Stomach (tissue), 8 donors: ENCODE measurements at regions not wholly inside any gene's neighbourhood (a gene's known extent, or its start where the extent isn't known, plus 50 kb on each side); places are given as distances from the start of the nearest gene placed in this dataset.

Experiments
- DNase-seq, 2 donors: peaks; one replicate each; pipeline versions ENCODE4 v3.0.0 to v3.0.0-alpha.2; 2013 to 2019
- H3K27ac ChIP-seq, 5 donors: fragments of 200-600 bp in 4 of 5; sonication (generic) in 4 of 5; one replicate each; pipeline ENCODE4 v1.5.1; 2013 to 2019; ENCODE audit warnings: mild to moderate bottlenecking in 1 of 5, moderate library complexity in 1 of 5
- H3K27me3 ChIP-seq, 3 donors: fragments of 200-600 bp; sonication (generic); one replicate each; pipeline ENCODE4 v1.5.1; 2017 to 2019; ENCODE audit warnings: mixed run types in 1 of 3
- H3K36me3 ChIP-seq, 4 donors: fragments of 200-600 bp; sonication (generic); 1 replicate in 3 of 4; 2 replicates in 1 of 4; pipeline ENCODE4 v1.5.1; 2016 to 2019
- H3K4me1 ChIP-seq, 4 donors: fragments of 200-600 bp; sonication (generic); one replicate each; pipeline ENCODE4 v1.5.1; 2016 to 2019
- H3K4me3 ChIP-seq, 4 donors: fragments of 200-600 bp; sonication (generic) in 3 of 4; one replicate each; pipeline ENCODE4 v1.5.1; 2016 to 2019; ENCODE audit warnings: mild to moderate bottlenecking in 1 of 4
- H3K9me3 ChIP-seq, 4 donors: fragments of 200-600 bp; sonication (generic); one replicate each; pipeline ENCODE4 v1.5.1; 2016 to 2019
- EP300 ChIP-seq: sonication (generic); formaldehyde crosslinking; IDR thresholded peaks from one replicate; pipeline ENCODE4 v1.6.1; 2017; ENCODE audit warnings: antibody characterized with exemption
- POLR2A ChIP-seq, 4 donors: fragments of 450-650 bp; IDR thresholded peaks; one replicate each; pipeline ENCODE4 v1.6.1; 2016; ENCODE audit warnings: antibody characterized with exemption in 4 of 4, control low read depth in 2 of 4, mild to moderate bottlenecking in 1 of 4, moderate library complexity in 1 of 4
- POLR2AphosphoS5 ChIP-seq, 3 donors: sonication (generic); formaldehyde crosslinking; IDR thresholded peaks; one replicate each; pipeline ENCODE4 v1.6.1; 2016; ENCODE audit warnings: antibody characterized with exemption in 3 of 3
- WGBS, 5 donors: extraction: QIAGEN DNeasy Blood & Tissue Kit in 3 of 5; methylation state at CpG; one replicate each; pipeline versions ENCODE4 v1.1.5 to v1.1.7; 2013 to 2018; 5-methylcytosine and 5-hydroxymethylcytosine counted together
- intact Hi-C: fragments of 100-400 bp; cut with DNase I; formaldehyde crosslinking; loops from one replicate; pipeline ENCODE4 v1.15.1; 2023; ENCODE audit warnings: low total_unique reads
- TF ChIP-seq, protein P1 (sequence below), 7 experiments: fragments of 450-650 bp in 4 of 7; fragments of 200-600 bp in 3 of 7; sonication (generic) in 3 of 7; IDR thresholded peaks; one replicate each; pipeline ENCODE4 v1.5.1; 2016 to 2019; ENCODE audit warnings: antibody characterized with exemption in 7 of 7, control low read depth in 2 of 7, mild to moderate bottlenecking in 1 of 7
- donor health status: healthy with polysubstance abuse.
- donor health status: Bipolar disorder and iron deficiency.
- donor health status: healthy.

DNA sequence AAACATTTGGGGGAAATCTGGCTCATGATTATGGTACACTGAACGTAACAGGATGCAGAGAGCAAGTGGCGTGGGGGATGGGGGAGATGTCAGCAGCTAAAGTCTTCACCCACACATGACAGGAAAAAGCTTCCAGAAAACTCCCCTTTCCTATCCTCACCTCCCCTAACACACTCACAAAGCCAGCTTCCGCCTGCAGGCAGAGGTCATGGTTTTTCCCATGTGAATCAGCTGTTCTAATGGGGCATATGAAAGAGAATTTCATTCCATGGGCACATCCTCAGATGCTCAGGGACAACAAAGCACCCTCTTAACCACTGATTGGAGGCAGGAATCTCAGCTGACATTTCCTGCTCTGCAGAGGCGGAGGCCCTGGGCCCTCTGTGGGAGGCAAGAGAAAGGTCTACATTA, 129.1 kb downstream of the TSN start:
- Histone ChIP-seq H3K27me3 (no peaks in the 10 kb centered on the region), H3K4me1 (no peaks in the 10 kb centered on the region), H3K27ac (no peak overlapping the region), H3K4me3 (no peak overlapping the region), H3K36me3 (no peaks in the 10 kb centered on the region), H3K9me3 (no peaks in the 10 kb centered on the region)
- TF ChIP-seq EP300 (no peak), POLR2A (IDR thresholded peaks at IDR 0.05) (no peak), POLR2AphosphoS5 (IDR thresholded peaks at IDR 0.05) (no peak)
- TF ChIP-seq, protein P1, sequence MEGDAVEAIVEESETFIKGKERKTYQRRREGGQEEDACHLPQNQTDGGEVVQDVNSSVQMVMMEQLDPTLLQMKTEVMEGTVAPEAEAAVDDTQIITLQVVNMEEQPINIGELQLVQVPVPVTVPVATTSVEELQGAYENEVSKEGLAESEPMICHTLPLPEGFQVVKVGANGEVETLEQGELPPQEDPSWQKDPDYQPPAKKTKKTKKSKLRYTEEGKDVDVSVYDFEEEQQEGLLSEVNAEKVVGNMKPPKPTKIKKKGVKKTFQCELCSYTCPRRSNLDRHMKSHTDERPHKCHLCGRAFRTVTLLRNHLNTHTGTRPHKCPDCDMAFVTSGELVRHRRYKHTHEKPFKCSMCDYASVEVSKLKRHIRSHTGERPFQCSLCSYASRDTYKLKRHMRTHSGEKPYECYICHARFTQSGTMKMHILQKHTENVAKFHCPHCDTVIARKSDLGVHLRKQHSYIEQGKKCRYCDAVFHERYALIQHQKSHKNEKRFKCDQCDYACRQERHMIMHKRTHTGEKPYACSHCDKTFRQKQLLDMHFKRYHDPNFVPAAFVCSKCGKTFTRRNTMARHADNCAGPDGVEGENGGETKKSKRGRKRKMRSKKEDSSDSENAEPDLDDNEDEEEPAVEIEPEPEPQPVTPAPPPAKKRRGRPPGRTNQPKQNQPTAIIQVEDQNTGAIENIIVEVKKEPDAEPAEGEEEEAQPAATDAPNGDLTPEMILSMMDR (IDR thresholded peaks at IDR 0.05): no peak
- DNase-seq: peak in 1 of 2 donors; percentile 32
- intact Hi-C loops: no loop called here
- WGBS, 5 donors: 50 to 75% (median 68%) methylated on average over 4 of the region's 4 CpGs

DNA sequence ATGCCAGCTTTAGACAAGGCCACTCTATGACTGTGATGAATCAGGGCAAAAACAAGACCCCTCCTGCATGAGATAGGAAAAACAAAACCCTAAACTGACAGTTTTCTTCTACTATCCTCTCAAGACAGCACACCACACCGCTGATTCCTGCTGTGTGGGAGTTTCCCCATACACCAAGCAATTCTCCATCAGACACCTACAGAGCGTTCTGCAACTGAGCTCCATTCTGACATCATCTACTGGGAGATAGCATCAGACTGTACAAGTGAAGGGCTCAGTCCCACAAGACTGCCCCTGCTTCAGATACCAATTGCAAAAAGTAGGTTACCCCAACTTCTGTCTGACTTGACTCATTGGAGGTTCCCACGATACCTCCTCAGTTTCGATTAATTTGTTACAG, 130.6 kb downstream of the TSN start:
- H3K9me3 ChIP-seq: no peaks in the 10 kb centered on the region
- H3K4me1 ChIP-seq: no peaks in the 10 kb centered on the region
- WGBS, 5 donors: 80 to 87% (median 85%) methylated on average over 4 of the region's 4 CpGs
- H3K36me3 ChIP-seq: no peaks in the 10 kb centered on the region
- intact Hi-C loops: no loop called here
- DNase-seq: no peak
- no peaks in the 10 kb centered on the region for H3K27me3 ChIP-seq
- H3K4me3 ChIP-seq: no peak overlapping the region
- TF ChIP-seq POLR2A (IDR thresholded peaks at IDR 0.05): no peak
- no peak for TF ChIP-seq POLR2AphosphoS5 (IDR thresholded peaks at IDR 0.05)
- TF ChIP-seq EP300: no peak
- TF ChIP-seq, protein P1 (IDR thresholded peaks at IDR 0.05): no peak
- H3K27ac ChIP-seq: no peak overlapping the region

DNA sequence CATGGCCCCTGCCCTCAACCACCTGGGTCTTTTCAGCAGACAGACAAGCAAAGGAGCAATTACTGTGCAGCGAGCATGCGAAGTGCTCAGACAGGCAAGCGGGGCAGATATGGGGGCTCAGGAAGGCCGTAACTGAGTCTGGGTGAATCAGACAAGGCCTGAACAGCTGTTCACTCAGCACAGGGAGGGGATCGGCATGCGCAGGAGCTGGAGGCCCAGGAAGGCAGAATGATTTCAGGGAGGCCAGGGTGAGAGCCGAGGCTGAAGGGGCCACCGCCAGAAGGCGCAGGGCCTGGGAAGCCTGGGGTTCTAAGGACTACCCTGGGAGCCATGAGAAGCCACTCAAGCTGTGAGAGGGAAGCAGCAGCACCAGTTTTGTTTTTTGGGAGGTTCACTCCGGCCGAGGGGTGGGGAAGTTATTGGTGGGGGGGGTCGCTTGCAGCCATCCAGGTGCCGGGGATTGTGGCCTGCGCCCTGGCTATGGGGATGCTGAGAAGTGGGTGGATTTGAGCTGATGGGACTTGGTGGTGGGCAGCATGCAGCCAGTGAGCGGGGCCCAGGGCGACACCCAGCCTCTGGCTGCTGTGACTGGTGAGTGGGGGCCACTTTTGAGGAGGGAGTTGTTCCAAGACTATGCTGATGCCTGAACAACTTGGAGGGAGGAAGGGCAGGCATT, 132.2 kb downstream of the TSN start:
- Histone ChIP-seq H3K9me3 (no peaks in the 10 kb centered on the region), H3K36me3 (no peaks in the 10 kb centered on the region), H3K27ac (no peak overlapping the region), H3K4me1 (no peaks in the 10 kb centered on the region), H3K27me3 (no peaks in the 10 kb centered on the region), H3K4me3 (no peak overlapping the region)
- no peak for DNase-seq
- TF ChIP-seq POLR2AphosphoS5 (IDR thresholded peaks at IDR 0.05) (no peak), POLR2A (IDR thresholded peaks at IDR 0.05) (no peak), EP300 (no peak)
- TF ChIP-seq, protein P1 (IDR thresholded peaks at IDR 0.05): no peak
- 86 to 93% (median 90%) methylated on average over 12 to 16 of the region's 16 CpGs for WGBS, 5 donors
- intact Hi-C loops: no loop called here

DNA sequence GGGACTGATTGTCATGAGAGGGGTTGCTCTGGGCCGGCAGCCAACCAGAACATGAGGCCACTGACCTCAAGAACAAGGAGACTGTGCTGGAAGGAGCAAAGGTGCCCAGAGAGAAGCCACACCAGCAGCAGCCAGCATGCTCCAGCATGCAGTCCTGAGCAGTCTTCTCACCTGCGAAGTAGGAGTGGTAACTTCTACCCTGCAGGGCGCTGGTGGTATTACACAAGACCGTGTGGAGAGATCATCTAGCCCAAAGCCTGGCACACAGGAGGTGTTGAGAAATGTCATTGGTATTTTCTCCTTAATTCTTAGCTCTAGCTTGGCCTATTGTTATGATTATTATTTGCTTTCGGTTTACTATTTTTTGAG, 132.7 kb downstream of the TSN start:
- no peak for TF ChIP-seq POLR2AphosphoS5 (IDR thresholded peaks at IDR 0.05)
- TF ChIP-seq POLR2A (IDR thresholded peaks at IDR 0.05): no peak
- no peak for TF ChIP-seq EP300
- TF ChIP-seq, protein P1 (IDR thresholded peaks at IDR 0.05): peak in 1 of 7 experiments; percentile 17
- WGBS, 5 donors: 58 to 66% (median 60%) methylated on average over 5 of the region's 5 CpGs
- Histone ChIP-seq H3K36me3 (no peaks in the 10 kb centered on the region), H3K27me3 (no peaks in the 10 kb centered on the region), H3K4me1 (no peaks in the 10 kb centered on the region), H3K9me3 (no peaks in the 10 kb centered on the region), H3K27ac (no peak overlapping the region), H3K4me3 (no peak overlapping the region)
- intact Hi-C loops: no loop called here
- peak in 1 of 2 donors; percentile 4 for DNase-seq
